ENCODE measurements at regions not wholly inside any gene's neighbourhood (a gene's known extent, or its start where the extent isn't known, plus 50 kb on each side); places are given as distances from the start of the nearest gene placed in this dataset.

DNA sequence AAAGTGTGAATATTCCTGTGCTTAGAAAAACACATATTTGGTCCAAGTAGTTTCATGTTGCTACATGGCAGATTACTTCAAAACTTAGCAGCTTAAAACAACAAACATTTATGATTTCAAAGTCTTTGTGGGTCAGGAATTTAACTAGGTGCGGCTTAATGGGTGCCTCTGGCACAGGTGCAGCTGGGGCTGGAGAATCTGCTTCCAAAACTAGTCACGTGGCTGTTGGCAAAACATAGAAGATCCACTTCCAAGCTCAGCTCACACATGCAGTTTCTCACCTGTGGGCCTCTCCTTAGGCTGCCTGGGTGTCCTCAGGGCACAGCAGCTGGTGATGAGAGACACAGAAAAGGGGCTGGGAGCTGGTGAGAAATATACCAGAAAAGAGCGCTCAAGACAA, 263.4 kb downstream of the TTLL7 start:
- Histone ChIP-seq H3K27ac (no peak overlapping the region), H3K36me3 (no peaks in the 10 kb centered on the region), H3K4me1 (replicated peaks) (no peaks in the 10 kb centered on the region), H3K27me3 (replicated peaks) (no peaks in the 10 kb centered on the region), H3K9me3 (replicated peaks) (no peaks in the 10 kb centered on the region), H3K4me3 (no peak overlapping the region)
- no peak for DNase-seq (ENCODE audit: low read depth in 1 of 2, low spot score in 2 of 2)

DNA sequence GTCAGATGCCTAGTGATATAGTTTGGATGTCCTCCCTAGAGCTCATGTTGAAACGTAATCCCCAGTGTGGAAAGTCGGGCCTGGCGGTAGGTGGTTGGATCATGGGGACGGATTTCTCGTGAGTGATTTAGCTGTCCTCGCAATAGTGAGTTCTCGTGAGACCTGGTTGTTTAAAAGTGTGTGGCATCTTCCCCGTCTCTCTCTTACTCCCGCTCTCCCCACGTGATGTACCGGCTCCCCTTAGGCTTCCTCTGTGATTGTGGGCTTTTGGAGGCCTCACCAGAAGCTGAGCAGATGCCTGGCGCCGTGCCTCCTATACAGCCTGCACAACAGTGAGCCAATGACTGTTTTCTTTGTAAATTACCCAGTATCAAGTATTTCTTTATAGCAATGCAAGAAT, 264.5 kb downstream of the TTLL7 start:
- H3K4me1 ChIP-seq (replicated peaks) = no peaks in the 10 kb centered on the region
- no peaks in the 10 kb centered on the region for H3K36me3 ChIP-seq
- H3K4me3 ChIP-seq = no peak overlapping the region
- no peaks in the 10 kb centered on the region for H3K9me3 ChIP-seq (replicated peaks)
- no peaks in the 10 kb centered on the region for H3K27me3 ChIP-seq (replicated peaks)
- DNase-seq (ENCODE audit: low read depth in 1 of 2, low spot score in 2 of 2) = no peak
- H3K27ac ChIP-seq = no peak overlapping the region

DNA sequence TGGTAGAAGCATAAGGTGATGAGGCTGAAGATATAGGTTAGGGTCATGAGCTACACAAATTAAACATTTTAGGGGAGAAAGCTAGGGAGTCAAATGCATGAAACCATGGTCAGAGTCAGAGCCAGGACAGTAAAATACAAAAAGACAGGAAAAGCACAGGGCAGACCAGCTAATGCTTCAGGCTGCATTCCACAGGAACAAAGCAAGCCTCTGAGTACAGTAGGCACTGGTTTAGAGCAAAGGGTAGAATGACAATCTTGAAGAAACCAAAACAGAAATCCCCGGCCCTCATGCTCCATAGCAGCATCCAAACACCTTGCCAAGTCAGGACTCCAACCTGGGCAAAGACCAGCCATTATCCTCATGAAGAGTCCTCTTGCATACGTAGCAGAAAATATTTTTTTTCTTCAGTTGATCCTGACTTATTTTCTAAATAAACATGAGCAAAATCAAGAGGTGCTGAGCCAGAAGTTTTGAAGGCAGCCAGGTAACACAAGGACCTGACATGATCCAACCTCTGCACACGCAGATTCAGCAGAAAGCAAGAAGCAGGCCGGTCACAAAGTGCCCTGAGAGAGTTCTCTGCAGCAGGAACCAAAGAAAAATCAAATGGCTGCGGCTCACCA, 273.1 kb downstream of the TTLL7 start:
- no peak overlapping the region for H3K4me3 ChIP-seq
- no peaks in the 10 kb centered on the region for H3K9me3 ChIP-seq (replicated peaks)
- H3K36me3 ChIP-seq = no peaks in the 10 kb centered on the region
- DNase-seq (ENCODE audit: low read depth in 1 of 2, low spot score in 2 of 2) = no peak
- no peaks in the 10 kb centered on the region for H3K4me1 ChIP-seq (replicated peaks)
- no peak overlapping the region for H3K27ac ChIP-seq
- H3K27me3 ChIP-seq (replicated peaks) = no peaks in the 10 kb centered on the region

DNA sequence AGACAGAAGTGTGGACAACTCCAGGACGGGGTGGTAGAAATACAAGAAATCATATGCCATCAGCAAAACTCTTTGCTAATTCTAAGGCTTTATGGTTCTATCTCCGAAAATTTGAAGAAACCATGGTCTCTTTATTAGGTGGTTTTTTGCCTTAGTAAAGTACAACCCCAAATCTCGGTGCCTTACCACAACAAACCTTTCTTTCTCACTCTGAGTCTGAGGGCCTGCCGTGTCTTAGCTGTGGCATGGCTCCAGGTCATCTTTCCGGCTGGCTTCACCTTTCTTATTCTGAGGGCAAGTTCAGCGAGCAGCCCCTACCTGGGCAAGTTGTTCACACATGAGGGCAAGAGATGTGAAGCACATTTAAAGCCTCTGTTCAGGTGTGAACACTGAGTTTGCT, 280.6 kb downstream of the TTLL7 start:
- Histone ChIP-seq H3K4me3 (no peak overlapping the region), H3K27me3 (replicated peaks) (no peaks in the 10 kb centered on the region), H3K36me3 (no peaks in the 10 kb centered on the region), H3K27ac (no peak overlapping the region), H3K4me1 (replicated peaks) (no peaks in the 10 kb centered on the region), H3K9me3 (replicated peaks) (no peaks in the 10 kb centered on the region)
- DNase-seq (ENCODE audit: low read depth in 1 of 2, low spot score in 2 of 2) = no peak

DNA sequence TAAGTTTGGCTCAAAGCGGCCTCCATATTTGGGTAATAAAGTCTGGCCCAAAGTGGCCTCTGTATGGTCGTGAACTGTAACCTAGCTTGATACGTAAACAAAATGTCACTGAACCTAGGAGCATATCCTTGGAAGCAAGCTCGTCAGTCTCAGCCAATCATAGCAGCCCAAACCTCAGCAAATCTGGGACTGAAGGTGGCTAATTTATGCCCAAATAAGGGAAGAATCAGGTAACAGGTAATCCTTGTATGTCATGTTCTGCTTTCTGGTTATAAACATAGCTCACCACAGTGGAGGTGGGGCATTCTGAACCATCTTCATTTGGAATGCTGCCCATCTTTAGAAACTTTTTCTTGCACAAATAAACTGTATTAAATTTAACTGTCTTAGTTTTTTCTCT, 281.1 kb downstream of the TTLL7 start:
- no peaks in the 10 kb centered on the region for H3K9me3 ChIP-seq (replicated peaks)
- H3K4me3 ChIP-seq = no peak overlapping the region
- no peak for DNase-seq (ENCODE audit: low read depth in 1 of 2, low spot score in 2 of 2)
- no peak overlapping the region for H3K27ac ChIP-seq
- H3K36me3 ChIP-seq = no peaks in the 10 kb centered on the region
- no peaks in the 10 kb centered on the region for H3K27me3 ChIP-seq (replicated peaks)
- no peaks in the 10 kb centered on the region for H3K4me1 ChIP-seq (replicated peaks)

DNA sequence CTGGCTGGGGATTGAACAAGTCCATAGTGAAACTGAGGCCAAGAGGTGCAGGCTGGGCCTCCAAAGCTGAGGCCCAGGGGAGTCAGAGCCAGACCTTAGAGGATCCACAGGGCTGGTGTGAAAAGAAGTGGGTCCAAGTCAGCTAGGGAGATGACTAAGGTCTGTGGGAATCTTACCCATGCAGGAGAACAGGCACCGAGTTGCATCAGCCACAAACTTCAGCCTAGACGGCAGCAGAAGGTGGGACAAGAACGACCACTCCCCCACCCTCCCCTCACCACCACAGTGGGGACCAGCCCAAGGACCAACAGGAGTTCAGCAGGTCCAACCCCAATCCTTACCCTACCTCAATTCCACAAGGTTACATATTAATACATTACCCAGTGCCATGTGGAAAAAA, 282.3 kb downstream of the TTLL7 start:
- no peaks in the 10 kb centered on the region for H3K36me3 ChIP-seq
- H3K27me3 ChIP-seq (replicated peaks) = no peaks in the 10 kb centered on the region
- no peak overlapping the region for H3K27ac ChIP-seq
- no peak overlapping the region for H3K4me3 ChIP-seq
- H3K4me1 ChIP-seq (replicated peaks) = no peaks in the 10 kb centered on the region
- DNase-seq (ENCODE audit: low read depth in 1 of 2, low spot score in 2 of 2) = no peak
- no peaks in the 10 kb centered on the region for H3K9me3 ChIP-seq (replicated peaks)

DNA sequence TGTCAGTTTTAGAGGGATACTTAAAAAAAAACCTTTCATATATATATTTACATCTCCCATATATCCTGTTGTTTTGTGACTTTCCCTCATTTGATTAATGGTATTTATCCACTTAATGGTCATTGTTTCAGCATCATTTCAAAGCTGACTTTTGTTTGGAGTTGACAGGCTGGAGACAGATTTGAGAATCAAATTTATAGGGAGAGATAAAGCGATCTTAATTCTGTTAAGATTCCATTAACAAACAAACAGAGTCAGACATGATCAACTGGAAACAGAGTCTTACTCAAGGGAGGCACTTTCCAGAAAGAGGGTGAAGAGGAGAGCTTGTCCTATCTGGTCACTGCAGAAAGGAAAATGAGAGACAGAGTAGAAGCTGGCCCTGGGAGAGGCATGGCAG, 283.4 kb downstream of the TTLL7 start:
- Histone ChIP-seq H3K9me3 (replicated peaks) (no peaks in the 10 kb centered on the region), H3K36me3 (no peaks in the 10 kb centered on the region), H3K27ac (no peak overlapping the region), H3K4me3 (no peak overlapping the region), H3K4me1 (replicated peaks) (no peaks in the 10 kb centered on the region), H3K27me3 (replicated peaks) (no peaks in the 10 kb centered on the region)
- no peak for DNase-seq (ENCODE audit: low read depth in 1 of 2, low spot score in 2 of 2)

DNA sequence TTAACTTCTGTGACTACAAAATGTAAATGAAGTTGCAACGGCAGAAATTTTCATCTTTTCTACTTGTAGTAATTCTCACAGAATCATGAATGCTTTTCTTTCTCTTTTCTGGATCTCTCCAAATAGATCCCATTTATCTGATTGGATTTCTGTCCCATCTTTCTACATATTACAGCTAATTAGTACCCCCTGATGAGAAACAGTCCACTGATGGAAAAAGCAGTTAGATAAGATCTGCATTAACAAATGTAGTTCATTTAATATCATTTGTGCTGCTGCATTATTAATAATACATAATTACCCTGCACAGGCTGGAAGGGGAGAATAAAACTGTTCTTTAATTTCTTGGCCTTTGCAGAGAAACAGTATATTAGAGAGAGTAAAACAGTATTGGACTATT, 289.3 kb downstream of the TTLL7 start:
- H3K4me1 ChIP-seq (replicated peaks) = no peaks in the 10 kb centered on the region
- H3K27ac ChIP-seq = no peak overlapping the region
- no peaks in the 10 kb centered on the region for H3K9me3 ChIP-seq (replicated peaks)

DNA sequence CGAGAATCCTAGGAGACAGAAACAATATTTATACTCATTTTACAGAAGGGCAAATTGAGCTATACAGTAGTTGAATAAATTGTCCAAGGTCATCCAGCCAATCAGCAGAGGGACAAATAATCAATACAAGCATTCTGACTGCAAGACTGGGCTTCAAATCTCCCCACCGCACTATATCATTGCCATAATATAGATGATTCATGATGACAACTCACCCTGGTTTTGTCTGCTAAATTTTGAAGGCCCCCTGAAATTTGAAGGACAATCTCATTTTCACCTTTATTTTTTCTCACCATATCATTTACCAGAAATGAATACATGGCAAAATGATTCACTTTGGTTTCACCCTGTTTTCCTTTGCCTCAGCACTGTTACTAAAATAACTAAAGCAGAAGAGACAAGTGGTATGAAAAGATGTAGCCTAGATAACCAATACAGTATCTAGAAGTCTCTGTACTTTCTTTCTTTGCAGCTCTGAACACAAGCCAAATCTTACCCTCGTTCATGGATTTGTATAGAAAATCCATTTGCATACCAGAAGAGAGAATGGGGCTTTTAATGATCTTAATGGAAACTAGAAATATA, 292.5 kb downstream of the TTLL7 start:
- Histone ChIP-seq H3K27ac (no peak overlapping the region), H3K4me1 (replicated peaks) (no peaks in the 10 kb centered on the region), H3K36me3 (no peaks in the 10 kb centered on the region), H3K9me3 (replicated peaks) (no peaks in the 10 kb centered on the region), H3K27me3 (replicated peaks) (no peaks in the 10 kb centered on the region), H3K4me3 (no peak overlapping the region)
- DNase-seq (ENCODE audit: low read depth in 1 of 2, low spot score in 2 of 2) = no peak

More for the DNA sequence above, 289.3 kb downstream of the TTLL7 start:
- Histone ChIP-seq H3K36me3 (no peaks in the 10 kb centered on the region), H3K27me3 (replicated peaks) (no peaks in the 10 kb centered on the region), H3K4me3 (no peak overlapping the region)
- no peak for DNase-seq (ENCODE audit: low read depth in 1 of 2, low spot score in 2 of 2)

DNA sequence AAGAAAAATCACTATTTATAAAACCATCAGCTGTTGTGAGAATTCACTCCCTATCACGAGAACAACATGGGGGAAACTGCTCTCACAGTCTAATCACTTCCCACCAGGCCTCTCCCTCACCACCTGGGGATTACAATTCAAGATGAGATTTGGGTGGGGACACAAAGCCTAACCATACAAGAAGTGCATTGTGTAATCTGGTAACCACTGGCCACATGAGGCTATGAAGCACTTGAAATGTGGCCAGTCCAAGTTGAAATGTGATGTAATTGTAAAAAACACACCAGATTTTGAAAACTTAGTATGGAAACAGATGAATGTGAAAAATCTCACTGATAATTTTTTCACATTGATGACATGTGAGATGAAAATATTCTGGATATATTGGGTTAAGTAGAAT, 293.8 kb downstream of the TTLL7 start:
- Histone ChIP-seq H3K4me1 (replicated peaks) (no peaks in the 10 kb centered on the region), H3K36me3 (no peaks in the 10 kb centered on the region), H3K4me3 (no peak overlapping the region), H3K9me3 (replicated peaks) (no peaks in the 10 kb centered on the region), H3K27ac (no peak overlapping the region), H3K27me3 (replicated peaks) (no peaks in the 10 kb centered on the region)
- no peak for DNase-seq (ENCODE audit: low read depth in 1 of 2, low spot score in 2 of 2)

DNA sequence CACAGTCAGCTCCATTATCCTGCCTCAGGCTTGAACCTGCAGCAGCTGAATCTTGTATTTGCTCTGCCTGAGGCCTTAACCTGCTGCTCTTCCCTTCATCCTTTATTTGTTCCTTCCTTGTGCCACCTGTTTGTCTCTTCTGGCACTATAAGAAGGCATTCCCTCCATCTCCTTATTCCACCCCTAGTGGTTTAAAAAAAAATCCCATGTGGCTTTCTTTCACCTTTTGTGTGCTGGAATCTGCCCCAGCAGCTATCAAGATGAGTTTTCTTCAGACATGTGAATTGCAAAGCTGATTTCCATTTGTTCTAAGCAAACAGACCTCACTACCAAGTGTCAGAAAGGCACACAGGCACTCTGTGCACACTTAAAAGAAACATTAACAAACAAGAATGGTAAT, 294.6 kb downstream of the TTLL7 start:
- Histone ChIP-seq H3K27ac (no peak overlapping the region), H3K4me1 (replicated peaks) (no peaks in the 10 kb centered on the region), H3K27me3 (replicated peaks) (no peaks in the 10 kb centered on the region), H3K4me3 (no peak overlapping the region), H3K36me3 (no peaks in the 10 kb centered on the region), H3K9me3 (replicated peaks) (no peaks in the 10 kb centered on the region)
- DNase-seq (ENCODE audit: low read depth in 1 of 2, low spot score in 2 of 2) = no peak

DNA sequence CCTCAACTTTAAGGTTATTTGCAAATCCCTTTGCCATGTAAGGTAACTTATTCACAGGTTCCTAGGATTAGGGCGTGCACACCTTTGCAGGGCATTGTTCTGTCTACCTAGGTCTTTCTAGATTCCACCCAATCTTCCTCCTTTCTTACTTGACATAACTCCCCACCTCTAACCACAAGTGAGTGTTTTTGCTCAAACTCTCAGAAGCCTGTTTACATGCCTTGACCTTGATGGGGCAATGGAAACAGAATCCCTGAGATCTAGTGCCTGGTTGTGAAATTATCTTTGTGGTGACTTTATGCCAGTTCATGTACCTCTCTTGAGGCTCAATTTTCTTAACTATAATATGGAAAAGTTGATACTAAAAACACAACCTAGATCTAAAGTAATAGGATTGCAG, 296.6 kb downstream of the TTLL7 start:
- H3K27me3 ChIP-seq (replicated peaks) = no peaks in the 10 kb centered on the region
- no peak overlapping the region for H3K4me3 ChIP-seq
- no peaks in the 10 kb centered on the region for H3K9me3 ChIP-seq (replicated peaks)
- no peaks in the 10 kb centered on the region for H3K4me1 ChIP-seq (replicated peaks)
- H3K36me3 ChIP-seq = no peaks in the 10 kb centered on the region
- H3K27ac ChIP-seq = no peak overlapping the region
- no peak for DNase-seq (ENCODE audit: low read depth in 1 of 2, low spot score in 2 of 2)

DNA sequence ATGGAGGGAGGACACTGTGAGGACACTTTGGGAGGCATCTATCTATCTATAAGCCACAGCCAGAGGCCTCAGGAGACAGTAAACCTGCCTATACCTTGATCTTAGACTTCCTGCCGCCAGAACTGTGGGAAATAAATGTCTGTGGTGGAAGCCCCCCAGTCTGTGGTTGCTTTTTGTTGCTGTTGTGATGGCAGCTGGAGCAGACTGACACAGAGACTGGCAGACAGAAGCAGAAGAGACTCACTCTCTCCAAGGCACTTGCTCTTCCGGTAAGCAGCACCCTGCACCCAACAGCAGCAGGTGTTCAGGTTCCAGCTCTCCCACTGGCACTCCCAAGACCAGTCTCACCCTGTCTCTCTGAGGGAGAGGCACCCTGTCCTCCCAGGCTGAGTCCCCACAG, 297.6 kb downstream of the TTLL7 start:
- no peaks in the 10 kb centered on the region for H3K9me3 ChIP-seq (replicated peaks)

DNA sequence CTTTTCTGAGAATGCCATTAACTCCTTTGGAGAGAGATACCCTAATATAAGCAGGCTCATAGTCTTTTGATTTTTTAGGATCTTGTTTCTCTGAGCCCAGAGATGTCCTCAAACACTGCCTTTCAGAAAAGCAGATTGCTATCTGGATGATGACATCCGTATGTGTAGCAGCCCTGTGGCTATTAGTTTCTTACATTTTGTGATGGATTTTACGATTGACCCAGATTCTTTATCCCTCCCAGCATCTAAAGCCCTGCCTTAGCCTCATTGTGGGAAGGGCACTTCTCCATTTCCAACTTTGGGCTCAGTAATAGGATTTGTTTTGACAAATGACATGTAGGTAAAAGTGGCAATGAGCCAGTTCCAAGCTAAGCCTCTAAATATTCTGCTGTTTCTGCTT, 300.3 kb downstream of the TTLL7 start:
- Histone ChIP-seq H3K27ac (no peak overlapping the region), H3K27me3 (replicated peaks) (no peaks in the 10 kb centered on the region; the same call in 1 of the 2 replicates), H3K4me3 (no peak overlapping the region), H3K36me3 (no peaks in the 10 kb centered on the region), H3K9me3 (replicated peaks) (no peaks in the 10 kb centered on the region), H3K4me1 (replicated peaks) (no peaks in the 10 kb centered on the region)
- no peak for DNase-seq (ENCODE audit: low read depth in 1 of 2, low spot score in 2 of 2)

More for the DNA sequence above, 297.6 kb downstream of the TTLL7 start:
- H3K4me3 ChIP-seq = no peak overlapping the region
- DNase-seq (ENCODE audit: low read depth in 1 of 2, low spot score in 2 of 2) = no peak
- H3K36me3 ChIP-seq = no peaks in the 10 kb centered on the region
- no peaks in the 10 kb centered on the region for H3K4me1 ChIP-seq (replicated peaks)
- H3K27ac ChIP-seq = no peak overlapping the region
- H3K27me3 ChIP-seq (replicated peaks) = no peaks in the 10 kb centered on the region

DNA sequence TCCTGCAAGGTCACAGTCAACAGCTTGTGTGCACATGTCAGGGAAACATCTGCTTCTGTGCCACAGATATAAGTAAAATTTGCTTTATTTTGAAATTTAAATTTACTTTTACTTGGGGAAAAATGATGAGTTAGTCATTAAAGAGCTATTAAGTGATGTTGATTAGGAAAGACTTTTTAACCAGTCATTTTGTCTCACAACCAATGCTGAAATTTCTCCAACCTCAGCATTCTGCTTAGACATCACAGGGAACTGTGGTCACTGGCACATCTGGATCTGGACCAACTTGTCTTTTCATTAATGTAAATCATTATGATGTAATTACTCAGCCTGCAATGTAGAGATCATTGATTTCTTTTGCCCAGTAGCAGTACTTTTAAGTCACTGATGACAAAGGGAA, 301.0 kb downstream of the TTLL7 start:
- Histone ChIP-seq H3K9me3 (replicated peaks) (no peaks in the 10 kb centered on the region), H3K27me3 (replicated peaks) (no peaks in the 10 kb centered on the region; the same call in 1 of the 2 replicates), H3K36me3 (no peaks in the 10 kb centered on the region), H3K27ac (no peak overlapping the region), H3K4me3 (no peak overlapping the region), H3K4me1 (replicated peaks) (no peaks in the 10 kb centered on the region)
- DNase-seq (ENCODE audit: low read depth in 1 of 2, low spot score in 2 of 2) = no peak
